Mesendoderm (in vitro differentiated cells): ENCODE measurements at regions not wholly inside any gene's neighbourhood (a gene's known extent, or its start where the extent isn't known, plus 50 kb on each side); places are given as distances from the start of the nearest gene placed in this dataset.
A peak's percentile ranks its signal among the peaks of the same experiment; 100 is the strongest.

Source experiments
- DNase-seq: peaks from one replicate; pipeline ENCODE4 v3.0.0; 2013
- H2AK5ac ChIP-seq: 2 replicates; pipeline ENCODE4 v1.6.1; 2013; ENCODE audit warnings: low read length, inconsistent platforms
- H2BK120ac ChIP-seq: 2 replicates; pipeline ENCODE4 v1.6.1; 2013; ENCODE audit warnings: low read depth, mild to moderate bottlenecking, low read length, moderate library complexity, mixed read lengths
- H2BK15ac ChIP-seq: replicated peaks from 2 replicates; pipeline ENCODE4 v1.6.1; 2013; ENCODE audit warnings: low read depth, mild to moderate bottlenecking, moderate library complexity
- H2BK5ac ChIP-seq: 2 replicates; pipeline ENCODE4 v1.6.1; 2013; ENCODE audit warnings: low read length, inconsistent platforms
- H3K18ac ChIP-seq: 2 replicates; pipeline ENCODE4 v1.6.1; 2013; ENCODE audit warnings: mild to moderate bottlenecking, low read length, mixed read lengths
- H3K23ac ChIP-seq: one replicate; pipeline ENCODE4 v1.6.1; 2013; ENCODE audit warnings: low read length
- H3K27ac ChIP-seq: 2 replicates; pipeline ENCODE4 v1.5.1; 2013; ENCODE audit warnings: low read depth, mild to moderate bottlenecking, inconsistent platforms, low read length, moderate library complexity
- H3K27me3 ChIP-seq: 2 replicates; pipeline ENCODE4 v1.6.1; 2013; ENCODE audit warnings: low read length, control low read depth, mild to moderate bottlenecking, inconsistent platforms; ENCODE audit not compliant: insufficient read depth, poor library complexity
- H3K36me3 ChIP-seq: 2 replicates; pipeline ENCODE4 v1.6.1; 2013; ENCODE audit warnings: low read length, inconsistent platforms; ENCODE audit not compliant: control insufficient read depth, insufficient read depth
- H3K4ac ChIP-seq: one replicate; pipeline ENCODE4 v1.6.1; 2013; ENCODE audit warnings: low read depth, mild to moderate bottlenecking, low read length, moderate library complexity
- H3K4me1 ChIP-seq: 2 replicates; pipeline ENCODE4 v1.6.1; 2013; ENCODE audit warnings: low read depth, low read length, inconsistent platforms; ENCODE audit not compliant: control insufficient read depth
- H3K4me2 ChIP-seq: 2 replicates; pipeline ENCODE4 v1.6.1; 2013; ENCODE audit warnings: low read length
- H3K4me3 ChIP-seq: 2 replicates; pipeline ENCODE4 v1.5.1; 2013; ENCODE audit warnings: mild to moderate bottlenecking, low read length
- H3K56ac ChIP-seq: one replicate; pipeline ENCODE4 v1.6.1; 2013; ENCODE audit warnings: low read length
- H3K79me1 ChIP-seq: 2 replicates; pipeline ENCODE4 v1.6.1; 2013; ENCODE audit warnings: low read length, inconsistent platforms
- H3K79me2 ChIP-seq: 2 replicates; pipeline ENCODE4 v1.6.1; 2013; ENCODE audit warnings: mild to moderate bottlenecking, low read length; ENCODE audit not compliant: control insufficient read depth, insufficient read depth
- H3K9ac ChIP-seq: 2 replicates; pipeline ENCODE4 v1.6.1; 2013; ENCODE audit warnings: low read length, inconsistent platforms
- H4K5ac ChIP-seq: one replicate; pipeline ENCODE4 v1.6.1; 2013; ENCODE audit warnings: low read length
- H4K8ac ChIP-seq: one replicate; pipeline ENCODE4 v1.6.1; 2013; ENCODE audit warnings: low read depth, mild to moderate bottlenecking, control low read depth, low read length, moderate library complexity
- WGBS: extraction: QIAGEN DNeasy Blood & Tissue Kit; methylation state at CpG from one replicate; pipeline ENCODE4 v1.1.7; 2013; ENCODE audit warnings: low lambda C conversion rate, missing lambda C conversion rate; ENCODE audit not compliant: insufficient coverage; ENCODE audit errors: extremely low coverage; 5-methylcytosine and 5-hydroxymethylcytosine counted together

GRCh38 chr19:31112158-31112557 is 237.1 kb downstream of the TSHZ3 start:
- no peak overlapping the region for H3K27ac ChIP-seq
- H3K4me3 ChIP-seq: no peak overlapping the region
- H3K56ac ChIP-seq: no peak overlapping the region
- no peak overlapping the region for H3K23ac ChIP-seq
- no peak overlapping the region for H2BK120ac ChIP-seq
- no peak overlapping the region for H2BK5ac ChIP-seq
- no peak overlapping the region for H2AK5ac ChIP-seq
- no peaks in the 10 kb centered on the region for H3K79me1 ChIP-seq
- no peak for DNase-seq
- H2BK15ac ChIP-seq: no peak overlapping the region
- no peak overlapping the region for H3K9ac ChIP-seq
- no peak overlapping the region for H4K5ac ChIP-seq
- H3K79me2 ChIP-seq: no peaks in the 10 kb centered on the region
- H3K18ac ChIP-seq: no peak overlapping the region
- no peak overlapping the region for H4K8ac ChIP-seq
- H3K4me2 ChIP-seq: no peak overlapping the region
- H3K4me1 ChIP-seq: no peaks in the 10 kb centered on the region
- no peaks in the 10 kb centered on the region for H3K36me3 ChIP-seq
- no peaks in the 10 kb centered on the region for H3K27me3 ChIP-seq
- WGBS: no CpG with 5 or more reads among the region's 9 CpGs
- no peak overlapping the region for H3K4ac ChIP-seq

- no peaks in the 10 kb centered on the region for H3K79me2 ChIP-seq
- no peak overlapping the region for H3K56ac ChIP-seq
- H3K4me3 ChIP-seq: no peak overlapping the region
- no peaks in the 10 kb centered on the region for H3K27me3 ChIP-seq
- no peak overlapping the region for H4K5ac ChIP-seq
- H3K18ac ChIP-seq: no peak overlapping the region
- H3K79me1 ChIP-seq: no peaks in the 10 kb centered on the region
- no peak overlapping the region for H3K4ac ChIP-seq
- no peak overlapping the region for H2BK5ac ChIP-seq
- H3K9ac ChIP-seq: no peak overlapping the region
- H2BK15ac ChIP-seq: no peak overlapping the region
- no CpG with 5 or more reads among the region's 3 CpGs for WGBS
- H3K27ac ChIP-seq: no peak overlapping the region
- no peak for DNase-seq
- no peaks in the 10 kb centered on the region for H3K36me3 ChIP-seq
- H4K8ac ChIP-seq: no peak overlapping the region
- H2AK5ac ChIP-seq: no peak overlapping the region
- H3K4me1 ChIP-seq: no peaks in the 10 kb centered on the region
- H3K23ac ChIP-seq: no peak overlapping the region
- no peak overlapping the region for H3K4me2 ChIP-seq
- H2BK120ac ChIP-seq: no peak overlapping the region
Observed at GRCh38 chr19:31111741-31112140, 237.5 kb downstream of the TSHZ3 start.

DNA sequence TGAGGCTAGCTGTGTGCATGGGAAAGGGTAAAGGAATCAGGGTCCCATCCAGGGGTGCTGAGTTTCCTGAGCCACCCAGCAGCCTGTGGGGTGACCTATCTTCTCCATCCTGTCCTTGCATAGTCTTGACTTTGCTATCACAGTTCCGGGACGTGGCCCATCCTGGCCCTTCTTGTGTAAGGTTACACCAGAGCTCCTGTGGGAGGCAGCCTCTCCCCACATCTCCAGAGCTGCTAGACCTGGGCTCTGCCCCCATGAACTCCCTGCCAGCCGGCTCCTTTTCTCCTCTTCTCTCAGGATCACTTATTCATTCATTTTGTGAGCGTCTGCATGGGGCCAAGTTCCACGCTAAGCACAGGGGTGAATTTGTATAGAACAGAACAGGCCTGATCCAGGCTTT is 238.9 kb downstream of the TSHZ3 start:
- no peaks in the 10 kb centered on the region for H3K36me3 ChIP-seq
- H4K5ac ChIP-seq: no peak overlapping the region
- H2BK5ac ChIP-seq: no peak overlapping the region
- no peaks in the 10 kb centered on the region for H3K27me3 ChIP-seq
- H3K4me3 ChIP-seq: no peak overlapping the region
- no peaks in the 10 kb centered on the region for H3K79me2 ChIP-seq
- H3K23ac ChIP-seq: no peak overlapping the region
- H3K9ac ChIP-seq: no peak overlapping the region
- H2AK5ac ChIP-seq: no peak overlapping the region
- WGBS: no CpG with 5 or more reads among the region's 5 CpGs
- no peak overlapping the region for H4K8ac ChIP-seq
- no peak overlapping the region for H3K4me2 ChIP-seq
- no peaks in the 10 kb centered on the region for H3K4me1 ChIP-seq
- no peak overlapping the region for H3K4ac ChIP-seq
- peak; percentile 60 for DNase-seq
- no peak overlapping the region for H2BK120ac ChIP-seq
- H3K56ac ChIP-seq: no peak overlapping the region
- no peak overlapping the region for H2BK15ac ChIP-seq
- H3K79me1 ChIP-seq: no peaks in the 10 kb centered on the region
- no peak overlapping the region for H3K18ac ChIP-seq
- no peak overlapping the region for H3K27ac ChIP-seq

GRCh38 chr19:31109636-31110035 is 239.6 kb downstream of the TSHZ3 start:
- Histone ChIP-seq H3K4me2 (no peak overlapping the region), H3K4me1 (no peaks in the 10 kb centered on the region), H3K27me3 (no peaks in the 10 kb centered on the region), H3K27ac (no peak overlapping the region), H4K5ac (no peak overlapping the region), H2BK120ac (no peak overlapping the region), H2BK15ac (no peak overlapping the region), H3K79me2 (no peaks in the 10 kb centered on the region), H3K4me3 (no peak overlapping the region), H3K56ac (no peak overlapping the region), H3K79me1 (no peaks in the 10 kb centered on the region), H3K9ac (no peak overlapping the region), H3K23ac (no peak overlapping the region), H2BK5ac (no peak overlapping the region), H4K8ac (no peak overlapping the region), H3K18ac (no peak overlapping the region), H2AK5ac (no peak overlapping the region), H3K4ac (no peak overlapping the region), H3K36me3 (no peaks in the 10 kb centered on the region)
- WGBS: no CpG with 5 or more reads among the region's 2 CpGs
- DNase-seq: no peak

- no peak overlapping the region for H3K4ac ChIP-seq
- no peak overlapping the region for H3K27ac ChIP-seq
- H3K9ac ChIP-seq: no peak overlapping the region
- H4K8ac ChIP-seq: no peak overlapping the region
- no peak overlapping the region for H3K4me3 ChIP-seq
- no peak overlapping the region for H4K5ac ChIP-seq
- H3K79me2 ChIP-seq: no peaks in the 10 kb centered on the region
- no peak overlapping the region for H3K23ac ChIP-seq
- WGBS: no CpG with 5 or more reads among the region's 8 CpGs
- H2AK5ac ChIP-seq: no peak overlapping the region
- DNase-seq: no peak
- H2BK120ac ChIP-seq: no peak overlapping the region
- H3K4me2 ChIP-seq: no peak overlapping the region
- H3K56ac ChIP-seq: no peak overlapping the region
- no peaks in the 10 kb centered on the region for H3K36me3 ChIP-seq
- no peaks in the 10 kb centered on the region for H3K79me1 ChIP-seq
- H2BK5ac ChIP-seq: no peak overlapping the region
- no peaks in the 10 kb centered on the region for H3K27me3 ChIP-seq
- H3K18ac ChIP-seq: no peak overlapping the region
- no peak overlapping the region for H2BK15ac ChIP-seq
- H3K4me1 ChIP-seq: no peaks in the 10 kb centered on the region
Observed at GRCh38 chr19:31107096-31107495, 242.1 kb downstream of the TSHZ3 start.

DNA sequence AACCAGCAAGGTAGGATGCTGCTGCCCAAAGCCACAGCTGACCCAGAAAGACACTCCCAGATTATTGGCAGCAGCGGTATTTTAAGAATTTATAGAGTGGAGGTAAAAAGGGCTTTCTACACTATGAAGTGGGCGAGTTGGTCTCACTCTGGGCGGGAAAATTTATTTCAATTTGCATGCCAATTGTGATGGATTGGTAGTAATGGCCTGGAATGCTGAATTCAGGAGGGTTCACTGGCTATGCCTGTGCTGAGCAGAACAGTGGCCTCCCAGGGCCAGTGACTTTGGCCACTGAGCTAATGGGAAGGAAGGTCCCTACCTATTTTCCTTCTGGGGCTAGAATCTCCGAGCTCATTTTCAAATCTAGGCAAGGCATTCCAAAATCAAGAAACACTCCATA is 243.5 kb downstream of the TSHZ3 start:
- no peak overlapping the region for H3K4ac ChIP-seq
- no peaks in the 10 kb centered on the region for H3K27me3 ChIP-seq
- H3K18ac ChIP-seq: no peak overlapping the region
- no peaks in the 10 kb centered on the region for H3K79me2 ChIP-seq
- H2BK15ac ChIP-seq: no peak overlapping the region
- no peak overlapping the region for H2BK5ac ChIP-seq
- no peak overlapping the region for H3K56ac ChIP-seq
- no peaks in the 10 kb centered on the region for H3K4me1 ChIP-seq
- no peak overlapping the region for H3K4me2 ChIP-seq
- no peak overlapping the region for H4K5ac ChIP-seq
- no peak overlapping the region for H3K9ac ChIP-seq
- no CpG with 5 or more reads among the region's 4 CpGs for WGBS
- no peak overlapping the region for H2BK120ac ChIP-seq
- no peak overlapping the region for H3K27ac ChIP-seq
- no peak overlapping the region for H4K8ac ChIP-seq
- no peaks in the 10 kb centered on the region for H3K36me3 ChIP-seq
- H3K4me3 ChIP-seq: no peak overlapping the region
- no peaks in the 10 kb centered on the region for H3K79me1 ChIP-seq
- no peak overlapping the region for H3K23ac ChIP-seq
- no peak for DNase-seq
- H2AK5ac ChIP-seq: no peak overlapping the region
